ELR (cell line): ENCODE measurements at regions not wholly inside any gene's neighbourhood (a gene's known extent, or its start where the extent isn't known, plus 50 kb on each side); places are given as distances from the start of the nearest gene placed in this dataset.
"Not testable (repeated sequence)": the region's sequence is repeated elsewhere in the genome, so short reads cannot be mapped to it uniquely, and the experiment has no call there.

Experiments
- DNase-seq: peaks from one replicate; pipeline ENCODE4 v3.0.0-alpha.2; 2015; ENCODE audit warnings: low read depth

DNA sequence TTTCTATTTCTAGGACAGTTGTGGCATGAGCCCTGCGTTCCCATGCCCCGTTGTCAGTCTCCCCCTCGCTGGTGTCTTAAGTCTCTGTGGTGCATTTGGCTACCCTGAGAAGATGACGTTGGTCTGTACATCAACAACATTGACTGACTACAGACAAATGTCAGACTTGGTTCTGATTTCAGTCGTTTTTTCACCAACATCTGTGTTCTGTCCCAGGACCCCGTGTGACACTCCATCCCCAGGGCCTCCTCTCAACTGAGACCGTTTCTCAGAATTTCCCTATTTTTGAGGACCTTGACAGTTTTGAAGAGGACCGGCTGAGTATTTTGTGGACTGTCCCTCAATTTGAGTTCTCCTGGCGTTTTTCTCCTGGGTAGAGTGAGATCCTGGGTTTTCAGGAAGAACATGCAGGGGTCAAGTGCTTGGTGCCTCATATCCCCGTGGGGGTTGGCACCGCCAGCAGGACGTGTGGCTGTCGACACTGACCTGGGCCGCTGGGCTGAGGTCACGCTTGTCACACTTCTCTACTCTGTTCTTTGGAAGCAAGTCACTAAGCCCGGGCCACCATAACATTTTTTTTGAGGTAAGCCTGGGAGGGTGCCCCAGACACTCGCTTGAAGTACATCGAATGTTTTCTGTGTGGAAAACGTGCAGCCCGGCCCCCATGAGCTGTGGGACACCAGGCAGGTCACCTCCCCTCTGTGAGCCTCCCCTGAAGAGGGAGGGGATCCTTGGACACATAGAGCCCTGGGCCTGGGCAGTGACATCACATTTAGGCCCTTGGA is 114.4 kb upstream of the ZNF469 start:
- not testable (repeated sequence) for DNase-seq

DNA sequence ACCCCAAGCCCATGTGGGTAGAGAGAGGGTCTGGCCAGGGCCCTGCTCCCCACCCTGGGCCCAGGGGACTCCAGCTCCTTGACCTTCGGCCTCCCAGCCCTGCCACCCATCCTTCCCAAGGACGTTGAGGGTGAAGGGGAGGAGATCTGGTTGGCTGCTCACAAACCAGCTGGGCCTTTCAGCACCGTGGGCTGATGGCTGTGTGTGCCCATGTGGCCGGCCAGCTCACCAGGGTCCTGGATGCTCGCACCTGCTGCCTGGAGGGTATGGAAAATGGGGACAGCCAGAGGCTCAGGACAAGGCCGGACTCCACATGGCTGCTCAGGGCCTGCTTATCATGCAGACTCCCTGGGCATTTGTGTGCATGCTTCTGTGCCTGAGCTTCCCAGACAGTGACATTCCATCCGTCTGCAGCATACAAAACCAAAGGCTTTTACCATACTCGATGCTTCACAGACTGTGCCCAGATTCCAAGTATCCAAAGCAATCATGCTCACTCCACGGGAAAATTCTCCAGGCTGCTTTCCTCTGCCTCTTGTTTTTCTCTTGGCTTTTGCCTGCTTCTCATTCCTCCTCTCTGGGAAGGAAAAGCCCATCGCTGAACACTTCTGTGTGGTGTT is 112.5 kb upstream of the ZNF469 start:
- DNase-seq = not testable (repeated sequence)

DNA sequence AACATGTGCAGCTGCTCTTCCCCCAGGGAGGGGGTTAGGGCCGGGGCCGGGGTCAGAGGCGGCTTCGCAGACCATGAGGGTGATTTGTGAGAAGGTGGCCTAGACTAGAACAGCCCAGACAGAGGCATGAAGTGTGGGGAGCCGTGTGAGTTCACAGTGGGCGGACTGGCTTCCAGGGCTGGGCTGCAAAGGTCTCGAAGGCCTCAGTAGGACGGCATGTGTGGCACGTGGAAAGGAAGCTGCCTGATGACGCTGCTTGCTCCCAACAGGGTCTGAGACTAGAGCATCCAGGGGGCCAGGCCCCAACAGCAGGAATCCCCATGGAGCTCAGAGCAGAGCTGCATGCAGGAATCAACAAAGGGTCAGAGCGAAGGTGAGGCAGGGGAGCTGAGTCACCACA is 111.5 kb upstream of the ZNF469 start:
- DNase-seq = not testable (repeated sequence)

DNA sequence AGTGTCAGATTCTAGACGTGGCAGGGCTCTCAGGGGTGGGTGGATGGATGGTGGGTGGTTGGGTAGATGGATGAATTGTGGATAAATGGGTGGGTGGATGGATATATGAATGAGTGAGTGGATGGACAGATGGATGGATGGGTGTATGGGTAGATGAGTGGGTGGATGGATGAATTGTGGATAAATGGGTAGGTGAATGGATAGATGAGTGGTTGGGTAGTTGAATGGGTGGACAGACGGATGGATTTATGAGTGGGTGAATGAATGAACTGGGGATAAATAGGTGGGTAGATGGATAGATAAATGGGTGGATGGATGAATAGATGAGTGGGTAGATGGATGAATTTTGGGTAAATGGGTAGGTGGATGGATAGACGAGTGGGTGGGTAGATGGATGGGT is 111.0 kb upstream of the ZNF469 start:
- DNase-seq = not testable (repeated sequence)

DNA sequence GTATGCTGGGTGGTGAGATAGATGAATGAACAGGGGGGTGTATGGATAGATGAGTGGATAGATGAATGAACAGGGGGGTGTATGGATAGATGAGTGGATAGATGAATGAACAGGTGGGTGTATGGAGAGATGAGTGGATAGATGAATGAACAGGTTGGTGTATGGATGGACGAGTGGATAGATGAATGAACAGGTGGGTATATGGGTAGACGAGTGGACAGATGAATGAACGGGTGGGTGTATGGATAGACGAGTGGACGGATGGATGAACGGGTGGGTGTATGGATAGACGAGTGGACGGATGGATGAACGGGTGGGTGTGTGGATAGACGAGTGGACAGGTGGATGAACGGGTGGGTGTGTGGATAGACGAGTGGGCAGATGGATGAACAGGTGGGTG is 110.3 kb upstream of the ZNF469 start:
- not testable (repeated sequence) for DNase-seq

DNA sequence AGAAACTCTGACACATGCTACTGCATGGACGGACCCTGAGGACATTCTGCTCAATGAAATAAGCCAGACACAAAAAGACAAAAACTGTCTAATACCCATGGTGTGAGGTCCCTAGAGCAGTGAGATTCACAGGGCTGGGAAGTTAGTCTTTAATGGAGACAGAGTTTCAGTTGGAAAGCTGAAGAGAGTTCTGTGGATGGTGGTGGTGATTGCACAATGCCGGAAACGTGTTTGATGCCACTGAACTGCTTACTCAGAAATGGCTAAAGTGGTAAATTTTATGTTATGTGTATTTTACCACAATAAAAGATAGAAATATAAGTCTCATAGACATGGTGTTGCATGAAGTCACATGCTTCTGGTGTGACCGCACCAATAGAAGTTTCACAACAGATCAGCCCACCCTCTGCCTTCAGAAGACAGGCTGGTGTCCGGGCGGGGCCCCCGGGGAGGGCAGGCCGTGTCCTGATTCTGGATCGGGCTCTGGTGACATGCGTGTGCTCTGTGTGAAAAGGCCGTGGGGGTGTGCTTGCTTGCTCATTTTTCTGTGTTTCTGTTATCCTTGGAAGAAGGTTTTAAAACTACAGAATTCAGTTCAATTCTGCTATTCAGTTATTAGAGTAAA is 108.5 kb upstream of the ZNF469 start:
- DNase-seq = not testable (repeated sequence)

DNA sequence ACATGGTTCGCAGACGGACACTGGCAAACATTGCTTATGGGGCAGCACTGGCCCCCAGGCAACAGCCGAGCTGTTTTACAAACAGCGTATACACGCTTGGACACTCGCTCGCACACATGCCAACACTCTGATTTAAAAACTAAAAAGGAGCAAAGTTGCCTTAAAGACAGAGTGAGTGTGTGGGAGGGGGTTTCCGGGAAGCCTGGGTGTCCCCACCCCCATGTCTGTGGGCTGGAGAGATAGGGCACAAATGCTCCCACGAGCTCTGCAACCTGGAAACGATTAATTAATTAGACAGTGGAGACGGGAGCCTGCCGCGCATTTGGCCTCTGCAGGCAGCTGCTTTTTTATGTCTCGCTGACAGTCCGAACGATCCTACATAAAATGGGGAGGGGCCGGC is 107.9 kb upstream of the ZNF469 start:
- no peak for DNase-seq

DNA sequence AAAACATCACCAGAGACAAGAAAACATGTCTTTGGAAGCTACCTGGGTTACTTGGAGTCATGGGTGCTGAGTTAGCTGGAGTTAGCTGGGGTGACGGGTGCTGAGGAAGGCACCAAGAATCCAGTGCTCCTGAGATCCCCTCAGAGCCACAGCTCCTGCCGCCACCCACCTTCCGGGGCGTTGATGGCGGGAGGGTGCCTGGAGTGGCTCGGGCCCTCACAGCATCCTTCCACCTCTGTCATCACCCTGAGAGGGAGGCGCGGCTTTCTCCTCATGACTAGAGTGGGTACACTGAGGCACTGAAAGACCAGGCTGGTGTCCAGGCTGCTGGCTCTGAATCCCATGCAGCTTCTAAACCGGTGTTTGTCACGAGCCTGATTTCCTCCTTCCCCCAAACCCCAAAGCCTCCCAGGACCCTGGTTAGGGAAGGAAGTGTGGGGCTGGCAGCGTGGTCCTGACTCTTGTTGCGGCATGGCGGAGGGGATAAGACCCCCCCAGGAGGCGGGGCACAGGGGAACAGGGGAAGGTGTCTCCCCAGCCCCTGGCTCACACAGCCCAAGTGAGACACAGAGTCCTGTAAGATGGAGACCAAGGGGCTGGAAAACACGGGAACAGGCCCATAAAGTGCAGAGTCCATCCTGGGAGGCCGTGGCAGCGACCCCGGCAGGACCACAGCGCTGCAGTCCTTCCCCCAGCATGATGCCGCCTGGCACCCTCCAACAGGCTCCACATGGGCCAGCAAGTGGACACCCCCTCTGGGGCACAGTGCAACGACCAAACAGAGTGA is 107.2 kb upstream of the ZNF469 start:
- not testable (repeated sequence) for DNase-seq

DNA sequence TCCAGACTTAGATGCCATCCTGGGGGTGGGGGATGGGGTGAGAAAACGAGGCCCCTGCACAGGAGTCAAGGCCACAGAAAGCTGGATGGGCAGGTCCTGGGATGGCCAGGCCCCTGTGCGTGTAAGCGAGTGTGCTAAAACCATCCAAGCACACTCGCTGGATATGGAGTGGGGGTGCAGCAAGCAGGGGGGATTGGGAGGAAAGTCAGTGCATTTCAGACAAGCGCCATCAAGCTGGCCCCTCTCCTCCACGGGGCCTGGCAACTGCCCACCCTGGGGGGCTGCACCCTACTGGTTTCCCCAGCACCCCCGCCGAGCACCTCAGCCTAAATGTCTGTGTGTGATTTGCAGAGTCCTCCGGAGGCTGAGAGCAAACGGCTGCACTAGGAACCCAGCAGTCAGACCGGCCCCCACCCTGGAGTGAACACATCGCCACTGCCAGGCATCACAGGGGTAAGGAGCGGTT is 106.6 kb upstream of the ZNF469 start:
- DNase-seq = not testable (repeated sequence)

DNA sequence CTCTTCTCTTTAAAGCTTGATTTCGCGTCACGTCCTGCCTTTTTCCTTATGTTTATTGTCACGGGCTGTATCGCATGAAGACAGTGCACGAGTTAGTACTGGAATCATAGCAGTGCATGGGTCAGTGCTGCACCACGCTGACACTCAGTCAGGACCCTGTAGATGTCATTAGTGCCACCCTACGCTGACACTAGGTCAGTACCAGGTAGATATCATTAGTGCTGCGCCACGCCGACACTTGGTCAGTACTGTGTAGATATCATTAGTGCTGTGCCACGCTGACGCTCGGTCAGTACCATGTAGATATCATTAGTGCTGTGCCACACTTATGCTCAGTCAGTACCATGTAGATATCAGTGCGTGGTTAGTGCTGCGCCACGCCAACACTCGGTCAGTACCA is 106.2 kb upstream of the ZNF469 start:
- DNase-seq = no peak

DNA sequence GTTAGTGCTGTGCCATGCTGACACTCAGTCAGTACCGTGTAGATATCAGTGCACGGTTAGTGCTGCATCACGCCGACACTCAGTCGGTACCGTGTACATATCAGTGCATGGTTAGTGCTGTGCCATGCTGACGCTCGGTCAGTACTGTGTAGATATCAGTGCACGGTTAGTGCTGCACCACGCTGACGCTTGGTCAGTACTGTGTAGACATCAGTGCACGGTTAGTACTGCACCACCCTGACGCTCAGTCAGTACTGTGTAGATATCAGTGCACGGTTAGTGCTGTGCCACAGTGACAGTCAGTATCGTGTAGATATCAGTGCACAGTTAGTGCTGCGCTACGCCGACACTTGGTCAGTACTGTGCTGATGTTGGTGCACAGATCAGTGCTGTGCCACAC is 102.8 kb upstream of the ZNF469 start:
- no peak for DNase-seq

DNA sequence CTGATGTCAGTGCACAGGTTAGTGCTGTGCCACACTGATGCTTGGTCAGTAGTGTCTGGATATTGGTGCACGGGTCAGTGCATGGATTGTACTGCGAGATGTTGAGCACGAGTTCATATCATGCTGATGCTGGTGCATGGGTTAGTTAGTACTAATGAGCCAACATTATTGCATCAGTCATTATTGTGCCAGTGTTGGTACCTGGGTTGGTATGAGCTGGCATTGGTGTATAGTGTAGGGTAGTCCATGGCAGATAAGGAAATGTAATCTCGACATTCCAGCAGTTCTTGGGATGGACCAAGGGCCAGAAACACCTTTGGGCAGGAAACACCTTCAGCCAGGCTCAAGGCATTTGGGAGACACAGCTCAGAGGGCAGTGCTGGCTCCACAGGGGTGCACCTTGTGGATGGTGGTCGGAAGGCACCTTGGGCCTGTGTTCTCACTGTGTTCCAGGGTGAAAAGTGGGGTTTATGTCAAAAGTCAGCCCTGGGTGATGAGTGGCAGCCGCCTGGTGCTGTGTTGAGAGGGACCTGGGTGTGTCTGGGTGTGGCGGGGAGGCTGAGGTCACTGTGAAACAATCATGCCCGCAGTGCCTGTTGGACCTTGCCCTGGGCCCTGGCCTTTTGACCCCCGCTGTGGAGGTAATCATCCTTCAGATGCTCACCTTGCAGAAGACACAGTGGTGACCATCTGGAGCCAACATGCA is 100.7 kb upstream of the ZNF469 start:
- DNase-seq = no peak

DNA sequence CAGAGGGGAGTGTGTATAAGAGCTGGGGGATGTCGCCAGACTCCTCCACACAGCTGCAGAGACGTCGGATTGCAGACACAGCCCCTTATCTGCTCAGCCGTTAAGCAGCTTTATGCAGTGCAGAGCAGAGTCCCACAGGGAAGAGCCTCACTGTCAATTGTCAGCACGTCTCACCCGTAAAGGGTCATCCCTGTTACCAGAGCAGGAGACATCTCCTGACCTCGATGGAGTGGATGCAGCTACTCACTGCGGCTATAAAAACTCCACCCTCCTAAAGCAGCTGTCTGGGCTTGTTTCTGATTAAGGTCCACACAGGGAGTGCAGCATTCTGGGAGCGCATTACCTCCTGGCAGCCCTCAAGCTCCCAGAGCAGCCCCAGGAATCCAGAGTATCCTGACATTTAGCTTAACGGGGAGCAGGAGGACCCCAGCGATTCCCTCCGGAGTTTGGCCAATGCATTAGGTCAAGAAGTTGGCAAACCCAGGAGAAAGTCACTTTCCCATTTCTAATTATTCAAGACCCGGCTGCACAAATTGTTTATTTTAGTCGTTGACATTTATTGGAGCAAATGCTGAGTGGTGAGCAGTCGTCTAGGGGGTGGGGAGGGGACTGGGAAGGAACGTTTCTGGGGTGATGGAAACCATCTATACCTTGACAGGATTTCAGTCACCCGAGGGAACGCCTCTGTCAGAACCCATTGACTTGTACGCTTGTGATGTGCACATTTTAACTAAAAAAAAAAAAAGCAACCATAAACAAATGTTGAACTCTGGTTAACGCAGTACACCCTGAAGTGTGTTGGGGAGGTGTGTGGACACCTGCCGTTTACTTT is 100.0 kb upstream of the ZNF469 start:
- no peak for DNase-seq

DNA sequence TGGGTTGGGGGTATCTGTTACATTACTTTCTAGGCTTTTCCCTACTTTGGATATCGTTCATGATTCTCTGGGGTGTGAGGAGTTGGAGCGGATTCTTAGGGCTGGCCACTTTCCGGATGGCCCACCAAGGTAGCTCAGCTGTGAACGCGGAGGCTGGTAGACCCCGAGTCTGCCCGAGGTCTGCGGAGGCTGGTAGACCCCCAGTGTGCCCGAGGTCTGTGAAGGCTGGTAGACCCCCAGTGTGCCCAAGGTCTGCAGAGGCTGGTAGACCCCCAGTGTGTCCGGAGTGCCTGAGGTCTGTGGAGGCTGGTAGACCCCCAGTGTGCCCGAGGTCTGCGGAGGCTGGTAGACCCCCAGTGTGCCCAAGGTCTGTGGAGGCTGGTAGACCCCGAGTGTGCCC is 99.2 kb upstream of the ZNF469 start:
- no peak for DNase-seq

DNA sequence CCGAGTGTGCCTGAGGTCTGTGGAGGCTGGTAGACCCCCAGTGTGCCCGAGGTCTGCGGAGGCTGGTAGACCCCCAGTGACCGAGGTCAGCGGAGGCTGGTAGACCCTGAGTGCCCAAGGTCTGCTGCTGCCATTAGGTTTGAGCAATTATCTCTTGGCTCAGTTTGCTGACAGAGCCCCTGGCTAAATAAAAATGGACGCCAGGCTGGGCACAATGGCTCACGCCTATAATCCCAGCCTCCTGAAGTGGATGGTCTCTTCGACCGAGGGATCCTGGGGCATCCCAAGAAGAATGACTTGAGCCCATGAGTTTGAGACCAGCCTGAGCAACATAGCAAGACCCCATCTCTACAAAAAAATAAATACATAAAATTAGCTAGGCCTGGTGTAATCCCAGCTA is 98.7 kb upstream of the ZNF469 start:
- DNase-seq = no peak

DNA sequence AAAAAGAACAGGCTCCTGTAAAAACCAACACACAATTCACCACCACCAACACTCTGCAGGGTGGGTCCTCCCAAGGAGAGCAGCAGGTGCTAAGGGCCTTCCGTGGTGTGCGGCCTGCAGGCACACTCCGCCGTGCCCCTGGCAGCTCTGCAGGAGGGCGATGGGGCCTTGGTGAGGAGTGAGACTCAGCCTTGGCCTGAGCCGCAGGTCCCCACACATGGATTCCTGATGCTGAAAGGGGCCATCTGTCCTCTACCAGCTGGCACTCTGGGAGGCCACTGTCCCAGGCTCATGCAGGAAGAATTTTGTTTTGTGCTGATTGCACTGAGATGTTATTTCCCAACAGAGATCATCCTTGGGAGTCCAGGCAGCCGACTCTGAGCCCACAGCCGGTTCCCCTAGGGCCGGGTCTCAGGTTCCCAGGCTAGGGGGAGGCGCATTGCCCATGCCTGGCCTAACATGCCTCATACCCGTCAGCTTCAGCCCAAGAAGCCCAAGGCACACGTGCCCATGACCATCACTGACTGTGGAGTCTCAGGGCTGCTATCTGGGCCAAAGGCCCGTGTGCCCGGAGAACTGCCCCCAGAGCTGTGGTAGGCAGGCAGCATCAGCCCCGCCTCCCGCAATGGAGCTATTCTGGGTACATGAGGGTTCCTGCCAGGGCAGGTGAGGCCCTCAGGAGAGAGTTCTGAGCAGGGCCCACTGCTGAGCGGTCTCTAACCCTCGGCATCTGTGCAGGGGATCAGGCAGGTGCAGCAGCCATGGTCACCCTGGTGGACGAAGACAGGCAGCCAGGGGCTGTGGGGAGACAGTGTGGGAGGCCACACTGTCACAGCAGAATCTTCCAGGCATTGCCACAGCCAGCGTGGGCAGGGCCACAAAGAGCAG is 97.9 kb upstream of the ZNF469 start:
- DNase-seq = no peak

DNA sequence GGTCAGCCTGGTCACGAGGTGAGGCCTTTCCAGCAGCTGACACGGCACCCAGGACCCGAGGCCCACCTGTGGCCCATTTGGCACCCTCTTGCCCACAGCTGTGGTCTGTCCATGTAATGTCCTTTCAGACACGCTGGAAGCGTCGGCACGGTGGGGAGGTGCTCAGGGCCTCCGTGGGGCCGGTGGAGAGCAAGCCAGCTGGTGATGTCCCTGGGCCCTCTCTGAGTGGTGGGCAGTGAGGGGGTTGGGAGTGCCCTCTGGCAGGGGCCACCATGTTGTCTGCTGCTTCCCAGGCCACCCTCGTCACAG is 97.3 kb upstream of the ZNF469 start:
- no peak for DNase-seq

DNA sequence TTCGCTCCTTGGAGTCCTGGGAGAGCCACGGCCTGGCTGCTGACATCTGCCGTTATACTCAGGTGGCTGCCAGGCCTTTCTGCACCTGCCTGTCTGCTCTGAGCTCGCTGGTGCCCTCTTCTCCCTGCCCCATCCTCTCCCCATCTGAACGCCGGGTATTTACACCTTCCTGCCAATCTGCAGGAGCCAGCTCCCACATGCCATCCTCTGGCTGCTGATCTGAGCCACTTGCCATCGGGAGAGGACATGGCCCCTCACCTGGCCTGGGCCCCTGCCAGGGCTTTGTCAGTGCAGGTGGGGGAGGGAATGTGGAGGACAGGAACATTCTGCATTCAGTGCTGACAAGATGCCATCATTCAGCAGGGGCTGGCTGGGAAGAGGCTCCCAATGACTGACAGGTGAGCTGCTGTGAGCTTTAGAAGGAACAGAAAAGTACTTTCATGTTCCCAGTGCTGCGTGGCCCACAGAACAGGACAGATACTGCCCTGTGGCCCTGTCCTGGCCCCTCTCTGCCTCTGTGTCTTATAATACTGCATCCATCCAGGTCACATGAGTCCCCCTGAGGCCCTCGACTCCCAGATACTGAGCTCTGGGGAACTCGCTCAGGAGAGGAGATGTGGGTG is 96.3 kb upstream of the ZNF469 start:
- DNase-seq = no peak

DNA sequence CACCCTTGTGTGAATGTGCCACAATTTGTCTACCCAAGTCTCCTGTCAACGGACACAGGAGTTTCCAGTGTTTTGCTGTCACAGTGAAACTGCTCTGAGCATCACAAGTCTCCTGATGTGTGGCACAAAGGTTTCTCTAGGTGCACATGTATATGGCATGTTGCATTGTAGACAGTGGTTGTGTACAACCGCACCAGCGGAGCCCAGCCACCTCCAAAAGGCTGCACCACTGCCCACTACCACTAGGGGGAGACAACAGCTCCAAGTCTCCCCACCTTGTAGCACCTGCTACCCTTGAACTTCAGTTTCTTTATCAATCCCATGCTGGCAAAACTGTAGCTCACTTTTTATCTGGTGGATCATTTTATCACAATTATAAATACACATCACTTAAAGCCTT is 95.5 kb upstream of the ZNF469 start:
- DNase-seq = peak; percentile 60

DNA sequence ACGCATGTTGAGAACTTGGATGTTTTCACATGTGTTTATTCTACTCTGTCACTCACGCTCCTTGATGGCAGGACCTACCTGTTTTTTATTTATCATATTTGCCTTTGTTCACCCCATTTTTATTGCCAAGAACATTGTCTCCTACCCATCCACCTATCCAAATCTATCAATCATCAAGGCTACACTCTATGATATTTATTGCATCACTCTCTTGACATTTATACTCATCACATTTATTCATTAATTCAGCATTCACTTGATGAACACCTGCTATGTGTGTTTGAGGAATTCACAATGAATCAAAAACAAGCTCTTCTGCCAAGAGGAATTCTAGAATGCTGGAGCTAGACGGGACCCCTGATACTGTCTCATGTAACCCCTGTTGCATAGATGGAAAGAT is 94.5 kb upstream of the ZNF469 start:
- no peak for DNase-seq
